CD8-positive, alpha-beta memory T cell (primary cell): ENCODE measurements at regions not wholly inside any gene's neighbourhood (a gene's known extent, or its start where the extent isn't known, plus 50 kb on each side); places are given as distances from the start of the nearest gene placed in this dataset.

Experiments used
- CTCF ChIA-PET: fragments of 350-600 bp; sonication (Branson Sonifier 250); formaldehyde crosslinking; loops from one replicate; lab custom pipeline; 2021; ENCODE audit warnings: antibody characterized with exemption; lab: Charles Lee
- POLR2A ChIA-PET: fragments of 350-600 bp; sonication (Branson Sonifier 250); formaldehyde crosslinking; loops from one replicate; lab custom pipeline; 2021; ENCODE audit warnings: antibody characterized with exemption; lab: Charles Lee
- DNase-seq, 5 donors: peaks; one replicate each; pipeline versions ENCODE4 v3.0.0 to v3.0.0-alpha.2; 2020 to 2022; ENCODE audit warnings: mixed read lengths in 1 of 5
- H3K27ac ChIP-seq: one replicate; pipeline ENCODE4 v1.7.0; 2013; ENCODE audit warnings: low read depth, mild to moderate bottlenecking, low read length, moderate library complexity
- H3K27me3 ChIP-seq: 2 replicates; pipeline ENCODE4 v1.7.0; 2013; ENCODE audit warnings: low read length, mild to moderate bottlenecking; ENCODE audit not compliant: insufficient read depth, poor library complexity, severe bottlenecking
- H3K36me3 ChIP-seq: 2 replicates; pipeline ENCODE4 v1.7.0; 2013; ENCODE audit warnings: mild to moderate bottlenecking, low read length, moderate library complexity; ENCODE audit not compliant: insufficient read depth
- H3K4me1 ChIP-seq: 2 replicates; pipeline ENCODE4 v1.7.0; 2013; ENCODE audit warnings: mild to moderate bottlenecking, low read length, moderate library complexity; ENCODE audit not compliant: insufficient read depth
- H3K4me3 ChIP-seq: 2 replicates; pipeline ENCODE4 v1.7.0; 2013; ENCODE audit warnings: mild to moderate bottlenecking, low read length
- H3K9me3 ChIP-seq: 2 replicates; pipeline ENCODE4 v1.7.0; 2013; ENCODE audit warnings: mild to moderate bottlenecking, low read length
- H3K27ac Mint-ChIP-seq, 8 donors: one replicate each; pipeline ENCODE4 v1.8.0; 2020 to 2021; ENCODE audit warnings: mixed read lengths in 8 of 8, mild to moderate bottlenecking in 6 of 8, inconsistent platforms in 3 of 8, moderate library complexity in 3 of 8
- H3K27me3 Mint-ChIP-seq, 2 donors: one replicate each; pipeline ENCODE4 v1.8.0; 2020 to 2021; ENCODE audit warnings: mixed read lengths in 2 of 2, mild to moderate bottlenecking in 1 of 2, moderate library complexity in 1 of 2
- H3K36me3 Mint-ChIP-seq, 3 donors: one replicate each; pipeline ENCODE4 v1.8.0; 2020 to 2021; ENCODE audit warnings: mixed read lengths in 3 of 3, inconsistent platforms in 1 of 3, mild to moderate bottlenecking in 1 of 3
- H3K4me1 Mint-ChIP-seq, 3 donors: one replicate each; pipeline ENCODE4 v1.8.0; 2020 to 2021; ENCODE audit warnings: mixed read lengths in 3 of 3, inconsistent platforms in 1 of 3, mild to moderate bottlenecking in 1 of 3
- H3K4me3 Mint-ChIP-seq, 7 donors: one replicate each; pipeline ENCODE4 v1.8.0; 2020 to 2021; ENCODE audit warnings: mixed read lengths in 7 of 7, mild to moderate bottlenecking in 6 of 7, moderate library complexity in 4 of 7, inconsistent platforms in 2 of 7
- H3K9me3 Mint-ChIP-seq, 5 donors: one replicate each; pipeline ENCODE4 v1.8.0; 2020 to 2022; ENCODE audit warnings: mixed read lengths in 5 of 5, mild to moderate bottlenecking in 3 of 5, moderate library complexity in 2 of 5, inconsistent platforms in 1 of 5

DNA sequence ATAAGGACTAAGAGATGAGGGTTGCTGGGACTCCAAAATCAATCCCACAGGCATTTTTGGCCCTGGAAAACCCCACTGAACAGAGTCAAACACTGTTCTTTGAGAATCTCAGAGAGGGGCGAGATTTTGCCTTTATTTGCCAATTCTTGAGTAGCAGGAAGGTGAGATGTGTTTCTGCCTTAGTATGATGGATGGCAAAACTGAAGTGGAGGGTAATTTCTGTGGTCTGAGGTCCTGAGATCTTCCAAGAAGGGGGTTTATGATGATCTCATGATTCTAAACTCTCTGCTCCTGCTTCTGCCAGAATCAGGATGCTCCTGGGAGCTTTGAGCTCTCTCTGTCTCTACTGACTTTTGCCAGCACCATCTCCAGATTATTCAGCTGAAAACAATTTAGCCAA, 174.8 kb upstream of the CLINT1 start:
- no peaks in the 10 kb centered on the region for H3K9me3 ChIP-seq
- peaks cover 13 to 41% of the 10 kb centered on the region in 2 donors for H3K27me3 Mint-ChIP-seq
- H3K4me1 Mint-ChIP-seq = no peaks in the 10 kb centered on the region
- H3K4me3 ChIP-seq = no peak overlapping the region
- no peaks in the 10 kb centered on the region for H3K36me3 ChIP-seq
- H3K4me3 Mint-ChIP-seq = no peak overlapping the region
- no peaks in the 10 kb centered on the region for H3K27me3 ChIP-seq
- H3K27ac ChIP-seq = no peak overlapping the region
- no peak for DNase-seq
- POLR2A ChIA-PET = no interaction called here
- no peak overlapping the region for H3K27ac Mint-ChIP-seq
- H3K36me3 Mint-ChIP-seq = peaks cover 0 to 13% (median 0%) of the 10 kb centered on the region in 3 donors
- CTCF ChIA-PET = no interaction called here
- H3K4me1 ChIP-seq = no peaks in the 10 kb centered on the region
- peaks cover 9 to 36% (median 21%) of the 10 kb centered on the region in 5 donors for H3K9me3 Mint-ChIP-seq

DNA sequence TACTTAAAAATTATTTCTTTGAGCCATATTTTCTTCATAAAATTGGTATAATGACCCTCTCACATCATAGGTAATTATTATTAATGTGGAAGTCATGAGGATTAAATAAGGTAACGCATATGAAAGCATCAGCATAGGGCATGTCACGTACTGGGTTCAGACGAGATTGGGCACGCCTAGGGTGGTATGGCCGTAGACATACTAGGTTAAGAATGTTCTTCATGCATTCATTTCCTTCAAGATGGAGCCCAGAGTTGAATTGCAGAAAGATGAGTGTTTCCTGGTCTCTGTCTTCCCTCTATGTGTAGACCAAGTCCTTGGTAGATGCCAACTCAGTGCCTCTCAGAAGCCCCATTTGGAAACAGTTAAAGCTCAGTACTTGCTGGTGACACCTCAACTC, 174.1 kb upstream of the CLINT1 start:
- POLR2A ChIA-PET = no interaction called here
- CTCF ChIA-PET = no interaction called here
- DNase-seq = no peak
- H3K4me1 ChIP-seq = no peaks in the 10 kb centered on the region
- H3K27ac ChIP-seq = no peak overlapping the region
- Mint-ChIP-seq H3K4me3 (no peak overlapping the region), H3K36me3 (peaks cover 0 to 10% (median 0%) of the 10 kb centered on the region in 3 donors), H3K4me1 (no peaks in the 10 kb centered on the region), H3K9me3 (peaks cover 9 to 33% (median 20%) of the 10 kb centered on the region in 5 donors), H3K27me3 (peaks cover 13 to 42% of the 10 kb centered on the region in 2 donors), H3K27ac (no peak overlapping the region)
- H3K27me3 ChIP-seq = no peaks in the 10 kb centered on the region
- no peak overlapping the region for H3K4me3 ChIP-seq
- no peaks in the 10 kb centered on the region for H3K36me3 ChIP-seq
- H3K9me3 ChIP-seq = no peaks in the 10 kb centered on the region

DNA sequence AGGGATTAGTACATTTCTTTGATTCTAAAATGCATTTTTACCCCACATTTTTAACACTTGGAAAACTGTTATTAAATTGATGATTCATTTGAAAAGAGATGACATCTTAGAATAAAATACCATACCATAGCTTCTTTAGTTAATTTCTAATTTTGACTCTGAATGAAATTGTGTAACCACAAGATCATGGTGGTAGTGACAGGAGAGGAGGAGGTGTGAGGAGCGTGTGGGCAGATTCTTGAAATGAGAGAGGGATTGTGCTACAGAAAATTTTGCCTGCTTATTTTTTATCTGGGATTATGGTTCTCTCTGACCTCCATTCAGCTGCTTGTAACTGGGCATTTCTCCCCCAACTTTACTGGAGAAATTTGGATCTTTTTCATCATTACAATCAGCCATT, 173.3 kb upstream of the CLINT1 start:
- Mint-ChIP-seq H3K4me1 (no peaks in the 10 kb centered on the region), H3K4me3 (no peak overlapping the region), H3K27ac (no peak overlapping the region), H3K27me3 (peaks cover 12 to 42% of the 10 kb centered on the region in 2 donors), H3K36me3 (peaks cover 0 to 9% (median 0%) of the 10 kb centered on the region in 3 donors), H3K9me3 (peaks cover 9 to 31% (median 17%) of the 10 kb centered on the region in 5 donors)
- H3K27ac ChIP-seq = no peak overlapping the region
- H3K4me1 ChIP-seq = no peaks in the 10 kb centered on the region
- H3K9me3 ChIP-seq = no peaks in the 10 kb centered on the region
- no peaks in the 10 kb centered on the region for H3K36me3 ChIP-seq
- DNase-seq = no peak
- H3K4me3 ChIP-seq = no peak overlapping the region
- ChIA-PET CTCF (no interaction called here), POLR2A (no interaction called here)
- H3K27me3 ChIP-seq = no peaks in the 10 kb centered on the region

DNA sequence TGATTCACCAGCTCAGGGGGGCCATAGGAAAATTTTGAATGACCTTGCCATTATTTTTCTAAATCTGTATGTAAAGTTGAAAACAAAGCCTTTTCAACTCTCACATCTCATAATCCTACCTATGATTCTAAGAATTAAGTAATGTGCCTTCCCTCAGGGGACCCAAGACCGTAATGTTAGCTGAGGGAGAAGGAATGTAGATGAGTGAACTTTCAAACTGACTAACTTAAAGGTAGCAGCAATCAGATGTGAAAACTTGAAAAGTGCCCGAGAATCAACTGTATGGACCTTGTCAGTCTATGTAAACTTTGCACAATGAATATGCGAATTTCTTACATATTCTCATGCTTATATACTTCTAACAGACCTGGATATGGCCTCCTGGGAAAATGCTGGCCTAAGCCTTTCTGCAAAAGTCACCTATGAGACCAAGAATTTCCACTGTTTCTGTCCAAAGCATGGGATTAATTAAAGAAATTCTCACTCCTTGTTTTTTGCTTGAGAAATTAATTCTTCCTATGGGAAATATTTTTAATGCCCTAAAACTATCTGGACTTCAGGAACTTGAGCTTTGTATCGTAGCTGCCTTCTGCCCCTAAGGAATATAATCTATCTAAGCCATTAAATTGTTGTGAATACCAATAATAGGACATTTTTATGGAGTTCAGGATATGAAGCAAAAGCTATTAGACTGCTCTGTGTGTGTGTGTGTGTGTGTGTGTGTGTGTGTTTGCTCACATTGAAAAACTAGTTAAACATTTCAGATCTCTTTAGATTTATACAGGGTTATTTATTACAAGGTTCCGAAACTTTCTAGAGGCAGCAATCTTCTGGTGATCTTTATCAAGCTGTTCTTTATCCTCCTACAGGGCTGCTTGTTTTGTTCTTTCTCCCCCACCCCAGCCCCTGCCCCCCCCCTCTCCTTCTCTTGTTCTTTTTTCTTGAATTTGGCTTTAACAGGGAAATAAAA, 169.1 kb upstream of the CLINT1 start:
- no peaks in the 10 kb centered on the region for H3K4me1 Mint-ChIP-seq
- H3K36me3 Mint-ChIP-seq = no peaks in the 10 kb centered on the region
- H3K27ac ChIP-seq = no peak overlapping the region
- H3K27me3 Mint-ChIP-seq = peaks cover 17 to 49% of the 10 kb centered on the region in 2 donors
- POLR2A ChIA-PET = no interaction called here
- no peak overlapping the region for H3K4me3 Mint-ChIP-seq
- H3K4me1 ChIP-seq = no peaks in the 10 kb centered on the region
- H3K27me3 ChIP-seq = no peaks in the 10 kb centered on the region
- peaks cover 0 to 2% (median 0%) of the 10 kb centered on the region in 5 donors for H3K9me3 Mint-ChIP-seq
- no peaks in the 10 kb centered on the region for H3K9me3 ChIP-seq
- H3K4me3 ChIP-seq = no peak overlapping the region
- H3K36me3 ChIP-seq = no peaks in the 10 kb centered on the region
- CTCF ChIA-PET = no interaction called here
- H3K27ac Mint-ChIP-seq = no peak overlapping the region
- DNase-seq = no peak

DNA sequence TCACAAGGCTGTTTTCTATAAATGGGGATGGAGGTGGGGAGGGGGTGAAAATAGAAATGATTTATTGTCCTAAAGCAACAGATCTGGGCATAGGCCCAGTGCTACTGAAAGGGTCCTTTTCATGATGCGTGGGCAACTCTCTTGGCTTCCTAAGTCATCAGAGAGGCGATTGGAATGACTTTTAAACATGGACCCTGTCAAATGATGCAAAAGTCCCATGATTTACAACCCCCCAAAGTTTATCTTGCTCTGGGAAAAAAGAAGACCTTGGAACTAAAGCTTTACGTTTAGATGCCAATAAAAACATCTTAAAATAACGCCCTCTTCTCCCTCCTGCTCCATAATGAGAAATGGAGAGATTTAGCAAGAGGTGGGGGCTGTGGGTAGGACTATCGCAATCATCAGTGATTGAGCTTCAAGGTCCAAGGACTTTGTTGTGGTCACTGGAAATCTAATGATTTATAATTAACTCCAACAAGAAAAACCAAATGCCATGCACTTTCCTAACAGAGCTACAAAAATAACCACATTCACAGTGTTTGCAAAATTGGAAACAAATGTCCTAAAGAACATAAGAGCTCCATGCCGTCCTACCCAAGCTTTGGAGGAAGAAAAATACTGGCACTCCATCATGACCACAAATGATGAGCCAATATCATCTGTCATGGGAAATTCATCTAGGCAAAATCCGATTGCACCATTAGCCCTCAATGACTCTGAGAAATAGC, 167.5 kb upstream of the CLINT1 start:
- Histone ChIP-seq H3K4me3 (no peak overlapping the region), H3K27ac (no peak overlapping the region), H3K4me1 (no peaks in the 10 kb centered on the region), H3K9me3 (no peaks in the 10 kb centered on the region), H3K36me3 (no peaks in the 10 kb centered on the region), H3K27me3 (no peaks in the 10 kb centered on the region)
- Mint-ChIP-seq H3K36me3 (no peaks in the 10 kb centered on the region), H3K27ac (no peak overlapping the region), H3K27me3 (peaks cover 12 to 44% of the 10 kb centered on the region in 2 donors), H3K4me3 (no peak overlapping the region), H3K9me3 (no peaks in the 10 kb centered on the region), H3K4me1 (no peaks in the 10 kb centered on the region)
- no peak for DNase-seq
- ChIA-PET POLR2A (no interaction called here), CTCF (no interaction called here)

DNA sequence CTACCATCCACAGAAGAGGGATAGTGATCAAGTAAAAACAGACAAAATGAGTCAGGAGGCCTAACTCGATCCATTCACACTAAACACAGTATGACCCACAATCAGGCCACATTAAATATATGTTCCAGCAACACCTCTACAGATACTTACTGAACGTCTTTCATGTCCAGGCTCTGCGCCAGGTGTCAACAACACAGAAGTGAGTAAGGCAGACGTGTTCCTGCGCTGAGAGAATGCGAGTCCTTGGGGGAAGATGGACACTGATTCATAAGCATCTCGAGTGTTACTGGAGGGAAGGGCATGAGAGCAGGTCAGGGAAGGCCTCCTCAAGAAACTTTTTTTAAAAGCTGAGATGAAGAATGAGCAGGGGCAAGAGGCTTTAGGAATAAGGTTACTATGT, 164.3 kb upstream of the CLINT1 start:
- Mint-ChIP-seq H3K27ac (no peak overlapping the region), H3K36me3 (no peaks in the 10 kb centered on the region), H3K4me1 (no peaks in the 10 kb centered on the region), H3K9me3 (no peaks in the 10 kb centered on the region), H3K27me3 (peaks cover 9 to 38% of the 10 kb centered on the region in 2 donors), H3K4me3 (no peak overlapping the region)
- no peak for DNase-seq
- Histone ChIP-seq H3K27me3 (no peaks in the 10 kb centered on the region), H3K4me3 (no peak overlapping the region), H3K4me1 (no peaks in the 10 kb centered on the region), H3K9me3 (no peaks in the 10 kb centered on the region), H3K27ac (no peak overlapping the region), H3K36me3 (no peaks in the 10 kb centered on the region)
- ChIA-PET CTCF (no interaction called here), POLR2A (no interaction called here)

DNA sequence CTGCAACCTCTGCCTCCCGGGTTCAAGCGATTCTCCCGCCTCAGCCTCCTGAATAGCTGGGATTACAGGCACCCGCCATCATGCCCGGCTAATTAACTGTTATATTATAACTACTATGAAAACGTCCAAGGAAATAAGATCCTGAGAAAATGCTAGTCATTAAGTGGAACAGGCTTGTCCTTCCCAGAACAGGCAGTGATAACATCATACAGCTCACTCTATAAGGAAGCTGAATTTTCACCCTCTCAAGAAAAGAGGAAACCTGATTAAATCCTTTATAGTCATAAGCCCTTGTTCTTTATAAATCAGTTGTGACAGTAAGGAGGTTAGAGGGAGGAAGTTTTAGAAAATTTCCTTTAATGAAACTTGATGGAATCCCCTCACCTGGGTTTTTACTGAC, 163.9 kb upstream of the CLINT1 start:
- Mint-ChIP-seq H3K9me3 (no peaks in the 10 kb centered on the region), H3K36me3 (no peaks in the 10 kb centered on the region), H3K4me3 (no peak overlapping the region), H3K27me3 (peaks cover 9 to 38% of the 10 kb centered on the region in 2 donors), H3K27ac (no peak overlapping the region), H3K4me1 (no peaks in the 10 kb centered on the region)
- H3K9me3 ChIP-seq = no peaks in the 10 kb centered on the region
- H3K36me3 ChIP-seq = no peaks in the 10 kb centered on the region
- no peaks in the 10 kb centered on the region for H3K4me1 ChIP-seq
- ChIA-PET POLR2A (no interaction called here), CTCF (no interaction called here)
- H3K4me3 ChIP-seq = no peak overlapping the region
- no peak overlapping the region for H3K27ac ChIP-seq
- DNase-seq = no peak
- H3K27me3 ChIP-seq = no peaks in the 10 kb centered on the region

DNA sequence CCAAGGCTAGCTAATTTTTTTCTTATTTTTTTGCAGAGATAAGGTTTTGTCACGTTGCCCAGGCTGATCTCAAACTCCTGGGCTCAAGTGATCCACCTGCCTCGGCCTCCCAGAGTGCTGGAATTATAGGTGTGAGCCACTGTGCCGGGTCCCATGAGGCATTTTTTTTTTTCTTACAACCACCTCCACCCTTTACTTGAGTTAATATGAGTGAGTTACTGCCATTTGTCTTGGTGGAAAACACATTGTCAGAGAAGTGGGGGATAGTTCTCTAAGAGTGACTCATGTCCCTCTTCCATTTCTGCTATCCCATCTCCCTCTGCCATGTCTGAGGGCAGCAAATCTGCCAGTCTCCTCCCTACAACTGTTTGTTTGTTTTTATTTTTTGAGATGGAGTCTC, 163.4 kb upstream of the CLINT1 start:
- CTCF ChIA-PET = no interaction called here
- POLR2A ChIA-PET = no interaction called here

More for the DNA sequence above, 163.4 kb upstream of the CLINT1 start:
- Mint-ChIP-seq H3K4me3 (no peak overlapping the region), H3K27me3 (peaks cover 9 to 39% of the 10 kb centered on the region in 2 donors), H3K36me3 (no peaks in the 10 kb centered on the region), H3K9me3 (no peaks in the 10 kb centered on the region), H3K27ac (no peak overlapping the region), H3K4me1 (no peaks in the 10 kb centered on the region)
- Histone ChIP-seq H3K9me3 (no peaks in the 10 kb centered on the region), H3K27ac (no peak overlapping the region), H3K4me3 (no peak overlapping the region), H3K36me3 (no peaks in the 10 kb centered on the region), H3K27me3 (no peaks in the 10 kb centered on the region), H3K4me1 (no peaks in the 10 kb centered on the region)
- DNase-seq = no peak
